HCT116 (cell line): ENCODE measurements at regions not wholly inside any gene's neighbourhood (a gene's known extent, or its start where the extent isn't known, plus 50 kb on each side); places are given as distances from the start of the nearest gene placed in this dataset.

Source experiments
- ATAC-seq: fragments of 200-7000 bp; cut with Tn5 transposase; 2 replicates; pipeline ENCODE4 v1.9.1; 2020; ENCODE audit warnings: mild to moderate bottlenecking, moderate library complexity
- BruUV-seq: library from RNA; stranded (reverse); fragments of 400-500 nt; replicated peaks from 2 replicates; lab custom pipeline; 2021; lab: Mats Ljungman, UMichigan
- CTCF ChIA-PET: fragments of 300-600 bp; sonication (Branson Sonifier 250); formaldehyde crosslinking; loops from one replicate; lab custom pipeline; 2021; ENCODE audit warnings: antibody characterized with exemption; lab: Charles Lee
- POLR2A ChIA-PET: fragments of 300-600, 350-600 bp; sonication (Branson Sonifier 250); formaldehyde crosslinking; loops from one replicate; lab custom pipeline; 2021; ENCODE audit warnings: antibody characterized with exemption; lab: Charles Lee
- RAD21 ChIA-PET, 2 experiments: fragments of 300-600 bp; sonication (Branson Sonifier 250); formaldehyde crosslinking; loops; one replicate each; lab custom pipeline; 2023; ENCODE audit warnings: low total read pairs in 2 of 2; ENCODE audit not compliant: uncharacterized antibody in 2 of 2, unreplicated experiment in 2 of 2, low non-redundant PET in 1 of 2; lab: Charles Lee
- DNase-seq: peaks from one replicate; pipeline ENCODE4 v3.0.0-alpha.2; 2010; ENCODE audit warnings: low read depth, low spot score
- H2AFZ ChIP-seq: fragments of 200-600 bp; shearing (Covaris generic), sonication (generic); 2 replicates; pipeline ENCODE4 v1.6.1; 2017; ENCODE audit warnings: low read depth, mixed run types, mixed read lengths, antibody characterized with exemption, low read length; ENCODE audit not compliant: poor library complexity, severe bottlenecking
- H3K27ac ChIP-seq: 2 replicates; pipeline ENCODE4 v1.5.1; 2012; ENCODE audit warnings: low read depth, low read length
- H3K27me3 ChIP-seq: fragments of 200-600 bp; sonication (generic); 2 replicates; pipeline ENCODE4 v1.6.1; 2016; ENCODE audit warnings: mixed run types, low read length, mixed read lengths; ENCODE audit not compliant: insufficient read depth
- H3K36me3 ChIP-seq, 2 experiments: fragments of 200-500 bp in 1 of 2; fragments of 200-600 bp in 1 of 2; sonication (Bioruptor generic) in 1 of 2; sonication (generic) in 1 of 2; 2 replicates each; pipeline versions ENCODE4 v1.5.1 to v1.6.1; 2014 to 2016; ENCODE audit warnings: low read length in 2 of 2, inconsistent platforms in 1 of 2, mixed read lengths in 1 of 2, mixed run types in 1 of 2; ENCODE audit not compliant: insufficient read depth in 2 of 2, control insufficient read depth in 1 of 2
- H3K4me1 ChIP-seq, 2 experiments: fragments of 200-600 bp in 1 of 2; sonication (generic) in 1 of 2; 2 replicates each; pipeline versions ENCODE4 v1.5.1 to v1.6.1; 2012 to 2017; ENCODE audit warnings: low read length in 2 of 2, inconsistent platforms in 1 of 2, mild to moderate bottlenecking in 1 of 2, mixed read lengths in 1 of 2, mixed run types in 1 of 2, moderate library complexity in 1 of 2; ENCODE audit not compliant: insufficient read depth in 2 of 2, control insufficient read depth in 1 of 2
- H3K4me2 ChIP-seq: fragments of 200-600 bp; sonication (generic); 2 replicates; pipeline ENCODE4 v1.6.1; 2017; ENCODE audit warnings: mixed run types, low read length, mixed read lengths
- H3K4me3 ChIP-seq, 2 experiments: fragments of 200-600 bp in 1 of 2; sonication (generic) in 1 of 2; replicated peaks in 1 of 2; 2 replicates each; pipeline ENCODE4 v1.5.1; 2011 to 2016; ENCODE audit warnings: low read length in 2 of 2, control low read depth in 1 of 2, low read depth in 1 of 2, mild to moderate bottlenecking in 1 of 2, mixed read lengths in 1 of 2, mixed run types in 1 of 2
- H3K79me2 ChIP-seq: fragments of 200-600 bp; sonication (generic); 2 replicates; pipeline ENCODE4 v1.6.1; 2017; ENCODE audit warnings: mild to moderate bottlenecking, mixed run types, low read length, moderate library complexity, mixed read lengths; ENCODE audit not compliant: insufficient read depth
- H3K9ac ChIP-seq: fragments of 200-600 bp; sonication (generic); 2 replicates; pipeline ENCODE4 v1.6.1; 2016; ENCODE audit warnings: low read length, mixed read lengths
- H3K9me2 ChIP-seq: fragments of 200-600 bp; sonication (generic), shearing (Covaris generic); 2 replicates; pipeline ENCODE4 v1.6.1; 2017; ENCODE audit warnings: mixed run types, mild to moderate bottlenecking, moderate library complexity; ENCODE audit not compliant: insufficient read depth
- H3K9me3 ChIP-seq, 2 experiments: fragments of 200-500 bp in 1 of 2; fragments of 200-600 bp in 1 of 2; sonication (Bioruptor generic) in 1 of 2; sonication (generic) in 1 of 2; 2 replicates each; pipeline ENCODE4 v1.6.1; 2014 to 2017; ENCODE audit warnings: low read length in 2 of 2, mixed read lengths in 2 of 2, inconsistent platforms in 1 of 2, low read depth in 1 of 2, mild to moderate bottlenecking in 1 of 2, mixed run types in 1 of 2, moderate library complexity in 1 of 2; ENCODE audit not compliant: control insufficient read depth in 1 of 2, insufficient read depth in 1 of 2
- H4K20me1 ChIP-seq: fragments of 200-600 bp; sonication (generic), shearing (Covaris generic); 2 replicates; pipeline ENCODE4 v1.6.1; 2017; ENCODE audit warnings: mixed run types, mild to moderate bottlenecking, moderate library complexity; ENCODE audit not compliant: insufficient read depth
- CBX3 ChIP-seq: IDR thresholded peaks from 2 replicates; pipeline ENCODE4 v1.6.1; 2012; ENCODE audit warnings: low read depth
- CEBPB ChIP-seq: IDR thresholded peaks from 2 replicates; pipeline ENCODE4 v1.6.1; 2012; ENCODE audit warnings: low read depth
- EGR1 ChIP-seq: IDR thresholded peaks from 2 replicates; pipeline ENCODE4 v1.6.1; 2012; ENCODE audit warnings: low read depth
- ELF1 ChIP-seq: IDR thresholded peaks from 2 replicates; pipeline ENCODE4 v1.6.1; 2012; ENCODE audit warnings: low read depth, borderline replicate concordance
- EZH2phosphoT487 ChIP-seq: fragments of 200-600 bp; IDR thresholded peaks from 2 replicates; pipeline ENCODE4 v1.6.1; 2018; ENCODE audit warnings: antibody characterized with exemption, borderline replicate concordance
- FOSL1 ChIP-seq: IDR thresholded peaks from 2 replicates; pipeline ENCODE4 v1.6.1; 2012; ENCODE audit warnings: low read depth
- MAX ChIP-seq: IDR thresholded peaks from 2 replicates; pipeline ENCODE4 v1.6.1; 2012
- POLR2AphosphoS5 ChIP-seq: IDR thresholded peaks from 2 replicates; pipeline ENCODE4 v1.6.1; 2011; ENCODE audit warnings: mild to moderate bottlenecking, low read depth, low read length, moderate library complexity
- RAD21 ChIP-seq: IDR thresholded peaks from 2 replicates; pipeline ENCODE4 v1.6.1; 2012; ENCODE audit warnings: low read depth, mild to moderate bottlenecking
- REST ChIP-seq: IDR thresholded peaks from 2 replicates; pipeline ENCODE4 v1.6.1; 2012; ENCODE audit warnings: low read depth
- SIN3A ChIP-seq: IDR thresholded peaks from 2 replicates; pipeline ENCODE4 v1.6.1; 2012; ENCODE audit warnings: low read depth
- TCF7L2 ChIP-seq: IDR thresholded peaks from 2 replicates; pipeline ENCODE4 v1.7.0; 2011; ENCODE audit warnings: borderline replicate concordance, inconsistent platforms; ENCODE audit not compliant: insufficient read depth, insufficient read length; ENCODE audit errors: extremely low read depth
- ZBTB33 ChIP-seq: IDR thresholded peaks from 2 replicates; pipeline ENCODE4 v1.6.1; 2011; ENCODE audit warnings: mild to moderate bottlenecking, low read length, moderate library complexity; ENCODE audit not compliant: insufficient replicate concordance; ENCODE audit errors: extremely low read depth
- ZFX ChIP-seq: fragments of 450-650 bp; IDR thresholded peaks from 2 replicates; pipeline ENCODE4 v1.6.1; 2017
- intact Hi-C: fragments of 100-400 bp; cut with micrococcal nuclease; formaldehyde crosslinking; loops from 2 replicates; pipeline ENCODE4 v1.10.0; 2022
- TF ChIP-seq, protein P1 (sequence below): IDR thresholded peaks from 2 replicates; pipeline ENCODE4 v1.6.1; 2012
- TF ChIP-seq, protein P2 (sequence below), 3 experiments: fragments of 200-600 bp in 1 of 3; sonication (generic) in 1 of 3; IDR thresholded peaks in 2 of 3; conservative IDR thresholded peaks in 1 of 3; 2 replicates each; pipeline ENCODE4 v1.5.1; 2012 to 2017; ENCODE audit warnings: low read depth in 2 of 3, low read length in 2 of 3, antibody characterized with exemption in 1 of 3, borderline replicate concordance in 1 of 3, control low read depth in 1 of 3, mild to moderate bottlenecking in 1 of 3, mixed read lengths in 1 of 3, mixed run types in 1 of 3, moderate library complexity in 1 of 3; ENCODE audit not compliant: insufficient read depth in 1 of 3

GRCh38 chr19:34575206-34575605 lies 93.6 kb downstream of the WTIP start:
- Histone ChIP-seq H3K9ac (no peak overlapping the region), H3K27ac (no peak overlapping the region), H3K79me2 (no peaks in the 10 kb centered on the region), H4K20me1 (no peaks in the 10 kb centered on the region), H2AFZ (no peak overlapping the region), H3K27me3 (no peaks in the 10 kb centered on the region), H3K36me3 (no peaks in the 10 kb centered on the region), H3K4me3 (no peak overlapping the region), H3K4me1 (no peaks in the 10 kb centered on the region), H3K9me3 (no peaks in the 10 kb centered on the region), H3K9me2 (no peaks in the 10 kb centered on the region), H3K4me2 (no peak overlapping the region)
- ATAC-seq = no peak
- TF ChIP-seq EZH2phosphoT487 = no peak
- no peak for TF ChIP-seq CBX3
- TF ChIP-seq, protein P1, sequence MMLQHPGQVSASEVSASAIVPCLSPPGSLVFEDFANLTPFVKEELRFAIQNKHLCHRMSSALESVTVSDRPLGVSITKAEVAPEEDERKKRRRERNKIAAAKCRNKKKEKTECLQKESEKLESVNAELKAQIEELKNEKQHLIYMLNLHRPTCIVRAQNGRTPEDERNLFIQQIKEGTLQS = no peak
- no peak for TF ChIP-seq ELF1
- TF ChIP-seq CEBPB = no peak
- TF ChIP-seq ZBTB33 = no peak
- no peak for TF ChIP-seq MAX
- TF ChIP-seq SIN3A = no peak
- no peak for TF ChIP-seq EGR1
- no peak for TF ChIP-seq RAD21
- TF ChIP-seq POLR2AphosphoS5 = no peak
- TF ChIP-seq, protein P2, sequence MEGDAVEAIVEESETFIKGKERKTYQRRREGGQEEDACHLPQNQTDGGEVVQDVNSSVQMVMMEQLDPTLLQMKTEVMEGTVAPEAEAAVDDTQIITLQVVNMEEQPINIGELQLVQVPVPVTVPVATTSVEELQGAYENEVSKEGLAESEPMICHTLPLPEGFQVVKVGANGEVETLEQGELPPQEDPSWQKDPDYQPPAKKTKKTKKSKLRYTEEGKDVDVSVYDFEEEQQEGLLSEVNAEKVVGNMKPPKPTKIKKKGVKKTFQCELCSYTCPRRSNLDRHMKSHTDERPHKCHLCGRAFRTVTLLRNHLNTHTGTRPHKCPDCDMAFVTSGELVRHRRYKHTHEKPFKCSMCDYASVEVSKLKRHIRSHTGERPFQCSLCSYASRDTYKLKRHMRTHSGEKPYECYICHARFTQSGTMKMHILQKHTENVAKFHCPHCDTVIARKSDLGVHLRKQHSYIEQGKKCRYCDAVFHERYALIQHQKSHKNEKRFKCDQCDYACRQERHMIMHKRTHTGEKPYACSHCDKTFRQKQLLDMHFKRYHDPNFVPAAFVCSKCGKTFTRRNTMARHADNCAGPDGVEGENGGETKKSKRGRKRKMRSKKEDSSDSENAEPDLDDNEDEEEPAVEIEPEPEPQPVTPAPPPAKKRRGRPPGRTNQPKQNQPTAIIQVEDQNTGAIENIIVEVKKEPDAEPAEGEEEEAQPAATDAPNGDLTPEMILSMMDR (IDR thresholded peaks at IDR 0.05 in 2 of 3, conservative IDR thresholded peaks at IDR 0.05 in 1 of 3; ENCODE audit: borderline replicate concordance in 1 of 3, insufficient read depth in 1 of 3, low read depth in 2 of 3, low read length in 2 of 3) = no peak
- TF ChIP-seq ZFX = no peak
- TF ChIP-seq REST = no peak
- TF ChIP-seq TCF7L2 = no peak
- TF ChIP-seq FOSL1 = no peak
- ChIA-PET POLR2A (no interaction called here), RAD21 (no interaction called here), CTCF (no interaction called here)
- intact Hi-C loops = no loop called here
- DNase-seq = no peak
- no TSS peak for BruUV-seq
